HL-60 (cell line): ENCODE measurements at regions not wholly inside any gene's neighbourhood (a gene's known extent, or its start where the extent isn't known, plus 50 kb on each side); places are given as distances from the start of the nearest gene placed in this dataset.

Experiments
- DNase-seq, 2 experiments: peaks; one replicate each; pipeline ENCODE4 v3.0.0-alpha.2; 2010 to 2020; ENCODE audit warnings: low read depth in 1 of 2, low spot score in 1 of 2
- H3K27ac ChIP-seq: fragments of 250-450 bp; sonication (Bioruptor Pico); replicated peaks from 2 replicates; pipeline ENCODE4 v1.5.1; 2020; ENCODE audit warnings: mild to moderate bottlenecking, moderate library complexity
- H3K27me3 ChIP-seq: fragments of 250-450 bp; sonication (Bioruptor Pico); 2 replicates; pipeline ENCODE4 v1.5.1; 2021; ENCODE audit warnings: mild to moderate bottlenecking, moderate library complexity; ENCODE audit not compliant: insufficient read depth, poor library complexity, severe bottlenecking
- H3K4me3 ChIP-seq: replicated peaks from 2 replicates; pipeline ENCODE4 v1.5.1; 2011; ENCODE audit warnings: mild to moderate bottlenecking, control low read depth, low read length; ENCODE audit not compliant: insufficient read depth
- CTCF ChIP-seq: IDR thresholded peaks from one replicate; pipeline ENCODE4 v1.5.1; 2011; ENCODE audit warnings: low read length, control low read depth, inconsistent platforms; ENCODE audit not compliant: insufficient read depth
- GABPA ChIP-seq: IDR thresholded peaks from 2 replicates; pipeline ENCODE4 v1.6.1; 2012; ENCODE audit warnings: low read depth
- POLR2AphosphoS5 ChIP-seq: IDR thresholded peaks from 2 replicates; pipeline ENCODE4 v1.6.1; 2012; ENCODE audit warnings: low read depth
- REST ChIP-seq: IDR thresholded peaks from 2 replicates; pipeline ENCODE4 v1.6.1; 2012; ENCODE audit warnings: low read depth; ENCODE audit not compliant: insufficient replicate concordance
- SPI1 ChIP-seq: IDR thresholded peaks from 2 replicates; pipeline ENCODE4 v1.6.1; 2012; ENCODE audit warnings: low read depth, mild to moderate bottlenecking, borderline replicate concordance

- Histone ChIP-seq H3K4me3 (no peak overlapping the region), H3K27me3 (no peaks in the 10 kb centered on the region), H3K27ac (no peak overlapping the region)
- TF ChIP-seq SPI1, result no peak
- no peak for DNase-seq
Observed at GRCh38 chr13:40215747-40216146, 450.7 kb downstream of the FOXO1 start.

- no peak overlapping the region for H3K4me3 ChIP-seq
- H3K27me3 ChIP-seq, result no peaks in the 10 kb centered on the region
- TF ChIP-seq CTCF (no peak), POLR2AphosphoS5 (no peak), REST (no peak), SPI1 (no peak), GABPA (no peak)
- no peak overlapping the region for H3K27ac ChIP-seq
- DNase-seq, result no peak
Observed at GRCh38 chr13:40217675-40218074, 448.8 kb downstream of the FOXO1 start.

- TF ChIP-seq REST, result no peak
- no peak for TF ChIP-seq GABPA
- no peak for TF ChIP-seq CTCF
- no peak for TF ChIP-seq POLR2AphosphoS5
- TF ChIP-seq SPI1, result no peak
- DNase-seq, result no peak
- H3K27me3 ChIP-seq, result no peaks in the 10 kb centered on the region
- no peak overlapping the region for H3K4me3 ChIP-seq
- no peak overlapping the region for H3K27ac ChIP-seq
Observed at GRCh38 chr13:40220299-40220935, 446.0 kb downstream of the FOXO1 start.

- H3K27me3 ChIP-seq, result no peaks in the 10 kb centered on the region
- H3K27ac ChIP-seq, result no peak overlapping the region
- no peak for DNase-seq
- H3K4me3 ChIP-seq, result no peak overlapping the region
- no peak for TF ChIP-seq SPI1
- TF ChIP-seq CTCF, result no peak
- TF ChIP-seq GABPA, result no peak
- no peak for TF ChIP-seq REST
- no peak for TF ChIP-seq POLR2AphosphoS5
Observed at GRCh38 chr13:40221131-40221459, 445.3 kb downstream of the FOXO1 start.
